NT2/D1 (cell line): ENCODE measurements at regions not wholly inside any gene's neighbourhood (a gene's known extent, or its start where the extent isn't known, plus 50 kb on each side); places are given as distances from the start of the nearest gene placed in this dataset.

ENCODE experiments used
- SUZ12 ChIP-seq: IDR thresholded peaks from 2 replicates; pipeline ENCODE4 v1.6.1; 2011; ENCODE audit not compliant: insufficient read length, insufficient read depth; ENCODE audit errors: extremely low read depth
- YY1 ChIP-seq: IDR thresholded peaks from 2 replicates; pipeline ENCODE4 v1.6.1; 2011; ENCODE audit not compliant: insufficient read length, insufficient read depth
- ZNF274 ChIP-seq: IDR thresholded peaks from 2 replicates; pipeline ENCODE4 v1.6.1; 2011; ENCODE audit warnings: mild to moderate bottlenecking, low read depth, low read length

DNA sequence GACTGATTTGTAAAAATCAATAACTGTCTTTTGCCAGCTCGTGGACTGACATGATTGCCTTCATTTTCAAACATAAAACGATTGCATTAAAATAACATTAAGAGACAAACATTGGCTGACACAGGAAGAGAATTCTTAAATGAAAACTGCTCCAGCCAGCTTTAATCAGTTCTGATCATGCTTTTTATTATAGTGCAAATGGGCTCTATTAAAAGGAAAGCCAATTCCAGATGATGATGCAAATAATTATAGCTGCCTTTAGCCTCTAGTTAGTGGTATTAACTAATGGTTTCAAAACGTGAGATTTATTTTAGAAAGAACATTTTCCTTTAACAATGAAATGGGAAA is 301.8 kb upstream of the UBE2E3 start:
- TF ChIP-seq YY1, result no peak
- no peak for TF ChIP-seq ZNF274
- no peak for TF ChIP-seq SUZ12
